Endothelial cell of umbilical vein (primary cell): ENCODE measurements at regions not wholly inside any gene's neighbourhood (a gene's known extent, or its start where the extent isn't known, plus 50 kb on each side); places are given as distances from the start of the nearest gene placed in this dataset.

Experiments
- BruUV-seq: library from RNA; stranded (reverse); fragments of 400-500 nt; replicated peaks from 2 replicates; lab custom pipeline; 2021; lab: Mats Ljungman, UMichigan
- CTCF ChIA-PET: fragments of 300-600, 350-600 bp; sonication (Branson Sonifier 250); formaldehyde crosslinking; loops from one replicate; lab custom pipeline; 2021; ENCODE audit warnings: antibody characterized with exemption, inconsistent platforms; lab: Charles Lee
- POLR2A ChIA-PET: fragments of 300-600, 350-600 bp; sonication (Branson Sonifier 250); formaldehyde crosslinking; loops from one replicate; lab custom pipeline; 2021; ENCODE audit warnings: antibody characterized with exemption, inconsistent platforms; lab: Charles Lee
- DNase-seq: peaks from one replicate; pipeline ENCODE4 v3.0.0-alpha.2; 2011; ENCODE audit warnings: low read depth, low spot score
- FAIRE-seq: peaks from 2 replicates; lab custom pipeline; 2011; peaks lifted over from hg19 to GRCh38; lab: Jason Lieb, UNC
- H2AFZ ChIP-seq: 2 replicates; pipeline ENCODE4 v1.6.0; 2012; ENCODE audit warnings: low read depth, low read length, control low read depth, inconsistent platforms
- H3K27ac ChIP-seq: 2 replicates; pipeline ENCODE4 v1.5.1; 2011; ENCODE audit warnings: low read depth, mild to moderate bottlenecking, control low read depth, low read length, moderate library complexity; ENCODE audit not compliant: insufficient read depth
- H3K27me3 ChIP-seq, 2 experiments: 2 replicates each; pipeline versions ENCODE4 v1.6.0 to v1.6.1; 2011; ENCODE audit warnings: low read length in 2 of 2, mixed read lengths in 1 of 2; ENCODE audit not compliant: control insufficient read depth in 2 of 2, insufficient read depth in 2 of 2
- H3K36me3 ChIP-seq, 2 experiments: 2 replicates in 1 of 2; 3 replicates in 1 of 2; pipeline ENCODE4 v1.5.1; 2011; ENCODE audit warnings: low read length in 2 of 2, mild to moderate bottlenecking in 1 of 2, moderate library complexity in 1 of 2; ENCODE audit not compliant: control insufficient read depth in 2 of 2, insufficient read depth in 2 of 2; ENCODE audit errors: extremely low read depth in 1 of 2
- H3K4me1 ChIP-seq: 3 replicates; pipeline ENCODE4 v1.5.1; 2011; ENCODE audit warnings: mild to moderate bottlenecking, low read length; ENCODE audit not compliant: control insufficient read depth, insufficient read depth; ENCODE audit errors: extremely low read depth
- H3K4me2 ChIP-seq: 2 replicates; pipeline ENCODE4 v1.6.1; 2011; ENCODE audit warnings: low read length, control low read depth, mixed read lengths; ENCODE audit not compliant: insufficient read depth
- H3K4me3 ChIP-seq, 3 experiments: fragments of 200-600 bp in 1 of 3; sonication (generic), shearing (Covaris generic) in 1 of 3; replicated peaks in 1 of 3; 2 replicates each; pipeline ENCODE4 v1.5.1; 2011 to 2016; ENCODE audit warnings: control low read depth in 3 of 3, low read length in 3 of 3, mild to moderate bottlenecking in 2 of 3, inconsistent platforms in 1 of 3, low read depth in 1 of 3, moderate library complexity in 1 of 3; ENCODE audit not compliant: insufficient read depth in 1 of 3
- H3K79me2 ChIP-seq: 2 replicates; pipeline ENCODE4 v1.6.0; 2012; ENCODE audit warnings: low read length, inconsistent platforms; ENCODE audit not compliant: control insufficient read depth, insufficient read depth
- H3K9ac ChIP-seq: replicated peaks from 2 replicates; pipeline ENCODE3; 2011; ENCODE audit warnings: low read length, control low read depth; ENCODE audit not compliant: insufficient read depth; ENCODE audit errors: extremely low read depth
- H3K9me1 ChIP-seq: replicated peaks from 3 replicates; pipeline ENCODE4 v1.6.0; 2011; ENCODE audit warnings: mild to moderate bottlenecking, low read length; ENCODE audit not compliant: control insufficient read depth, insufficient read depth; ENCODE audit errors: extremely low read depth
- H3K9me3 ChIP-seq: replicated peaks from 2 replicates; pipeline ENCODE4 v1.5.1; 2012; ENCODE audit warnings: low read length, inconsistent platforms; ENCODE audit not compliant: control insufficient read depth, insufficient read depth
- H4K20me1 ChIP-seq: replicated peaks from 2 replicates; pipeline ENCODE3; 2011; ENCODE audit warnings: mild to moderate bottlenecking, low read length; ENCODE audit not compliant: control insufficient read depth, insufficient read depth; ENCODE audit errors: extremely low read depth
- CTCF ChIP-seq, 2 donors: IDR thresholded peaks; 1 replicate in 1 of 2; 2 replicates in 1 of 2; pipeline ENCODE4 v1.5.1; 2011; ENCODE audit warnings: low read length in 2 of 2, mild to moderate bottlenecking in 2 of 2, moderate library complexity in 2 of 2, control low read depth in 1 of 2, inconsistent platforms in 1 of 2, low read depth in 1 of 2; ENCODE audit not compliant: insufficient read depth in 1 of 2; ENCODE audit errors: extremely low read depth in 1 of 2
- EZH2 ChIP-seq: IDR thresholded peaks from 2 replicates; pipeline ENCODE4 v1.6.1; 2012; ENCODE audit warnings: borderline replicate concordance, low read depth, mild to moderate bottlenecking, moderate library complexity, low read length, inconsistent platforms; ENCODE audit not compliant: severe bottlenecking
- FOS ChIP-seq: IDR thresholded peaks from 2 replicates; pipeline ENCODE4 v1.6.1; 2011; ENCODE audit warnings: mild to moderate bottlenecking, low read length, moderate library complexity, borderline replicate concordance; ENCODE audit not compliant: insufficient read depth
- GATA2 ChIP-seq: IDR thresholded peaks from 2 replicates; pipeline ENCODE4 v1.7.0; 2011; ENCODE audit warnings: low read depth, mild to moderate bottlenecking, moderate library complexity, mixed read lengths, low read length; ENCODE audit not compliant: insufficient read length, insufficient read depth
- JUN ChIP-seq: IDR thresholded peaks from 2 replicates; pipeline ENCODE4 v1.6.1; 2011; ENCODE audit warnings: borderline replicate concordance, low read depth; ENCODE audit not compliant: insufficient read length, insufficient read depth
- MYC ChIP-seq: IDR thresholded peaks from one replicate; pipeline ENCODE4 v1.6.1; 2011; ENCODE audit warnings: mild to moderate bottlenecking, low read depth, low read length
- POLR2A ChIP-seq: IDR thresholded peaks from 2 replicates; pipeline ENCODE4 v1.6.1; 2012; ENCODE audit warnings: low read depth, mild to moderate bottlenecking, control low read depth, low read length
- POLR2AphosphoS5 ChIP-seq: IDR thresholded peaks from 2 replicates; pipeline ENCODE4 v1.6.1; 2012; ENCODE audit warnings: low read depth, mild to moderate bottlenecking, control low read depth, low read length, moderate library complexity; ENCODE audit not compliant: insufficient read depth
- dilution Hi-C: fragments of 300-500 bp; cut with MboI; formaldehyde crosslinking; loops from one replicate; pipeline ENCODE4 v1.15.0; 2019; ENCODE audit warnings: low sequenced_read_pairs; ENCODE audit not compliant: extremely low pct_ligation_motif_present
- intact Hi-C: fragments of 100-400 bp; cut with micrococcal nuclease; formaldehyde crosslinking; loops from one replicate; pipeline ENCODE4 v1.10.0; 2022

- Histone ChIP-seq H3K4me1 (no peaks in the 10 kb centered on the region), H2AFZ (no peak overlapping the region), H3K4me3 (no peak overlapping the region), H3K79me2 (no peaks in the 10 kb centered on the region), H3K36me3 (no peaks in the 10 kb centered on the region), H3K9ac (no peak overlapping the region), H4K20me1 (no peaks in the 10 kb centered on the region), H3K9me3 (no peaks in the 10 kb centered on the region), H3K4me2 (no peak overlapping the region), H3K27ac (no peak overlapping the region), H3K27me3 (peaks cover 2 to 14% of the 10 kb centered on the region in 2 experiments), H3K9me1 (no peaks in the 10 kb centered on the region)
- BruUV-seq, result no TSS peak
- ChIA-PET POLR2A (no interaction called here), CTCF (no interaction called here)
- FAIRE-seq, result no peak
- no peak for DNase-seq
- TF ChIP-seq MYC (no peak), GATA2 (no peak), POLR2A (no peak), FOS (no peak), JUN (no peak), EZH2 (no peak), CTCF (IDR thresholded peaks at IDR 0.05; ENCODE audit: extremely low read depth in 1 of 2, insufficient read depth in 1 of 2, low read depth in 1 of 2, low read length in 2 of 2) (no peak), POLR2AphosphoS5 (no peak)
- intact Hi-C loops (no loop called here), dilution Hi-C loops (no loop called here)
These were observed 423.5 kb downstream of the MIAT start for GRCh38 chr22:27080863-27081262.
